ENCODE measurements at regions not wholly inside any gene's neighbourhood (a gene's known extent, or its start where the extent isn't known, plus 50 kb on each side); places are given as distances from the start of the nearest gene placed in this dataset.

DNA sequence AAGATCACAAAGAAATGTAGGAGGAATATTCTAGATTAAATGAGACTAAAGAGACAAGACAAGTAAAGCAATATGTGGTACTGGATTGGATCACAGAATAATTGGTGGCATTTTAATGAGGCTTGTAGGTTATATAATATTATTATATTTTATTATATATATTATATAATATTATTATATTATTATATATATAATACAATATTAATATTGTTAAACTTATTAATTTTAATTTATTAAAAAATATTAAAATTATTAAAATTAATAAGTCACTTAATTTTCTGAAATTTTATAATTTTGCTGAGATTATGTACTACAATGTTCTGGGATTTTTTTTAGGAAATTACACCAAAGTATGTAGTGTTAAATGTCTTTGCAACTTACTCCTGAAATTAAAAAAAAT is 311.9 kb downstream of the COL11A1 start:
- TF ChIP-seq EZH2 (IDR thresholded peaks at IDR 0.05) (no peak), POLR2AphosphoS5 (IDR thresholded peaks at IDR 0.05; ENCODE audit: borderline replicate concordance, low read depth, low read length) (no peak), FOXP2 (optimal IDR thresholded peaks at IDR 0.05; ENCODE audit: control extremely low read depth, extremely low read length, insufficient read depth) (no peak)
